ENCODE measurements at regions not wholly inside any gene's neighbourhood (a gene's known extent, or its start where the extent isn't known, plus 50 kb on each side); places are given as distances from the start of the nearest gene placed in this dataset.

DNA sequence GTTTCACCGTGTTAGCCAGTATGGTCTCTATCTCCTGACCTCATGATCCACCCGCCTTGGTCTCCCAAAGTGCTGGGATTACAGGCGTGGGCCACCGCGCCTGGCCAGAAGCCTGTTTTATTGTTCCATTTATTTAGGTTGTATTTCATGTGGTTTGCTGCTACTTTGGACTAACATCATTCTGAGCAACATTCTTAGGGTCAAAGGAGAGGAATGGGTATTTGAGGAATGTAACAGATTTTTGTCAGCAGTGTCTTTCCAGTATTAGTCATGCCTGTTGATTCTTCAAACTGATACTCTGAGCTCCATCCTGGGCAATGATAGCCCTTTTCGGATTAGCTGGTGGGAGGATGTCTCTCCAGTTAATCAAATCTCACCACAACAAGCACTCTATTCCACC, 213.0 kb upstream of the CITED2 start:
- H3K9me3 ChIP-seq (ENCODE audit: low read length), result no peaks in the 10 kb centered on the region
- no peak overlapping the region for H3K27ac ChIP-seq (ENCODE audit: low read length)
- TF ChIP-seq SMC3 (conservative IDR thresholded peaks at IDR 0.05; ENCODE audit: poor library complexity) (no peak), MXI1 (conservative IDR thresholded peaks at IDR 0.05; ENCODE audit: poor library complexity, severe bottlenecking) (no peak), RAD21 (conservative IDR thresholded peaks at IDR 0.05) (no peak), EZH2 (IDR thresholded peaks at IDR 0.05; ENCODE audit: borderline replicate concordance, insufficient read depth, low read length, poor library complexity, severe bottlenecking) (no peak), POLR2AphosphoS5 (IDR thresholded peaks at IDR 0.05) (no peak), EP300 (conservative IDR thresholded peaks at IDR 0.05; ENCODE audit: poor library complexity, severe bottlenecking) (no peak), TAF1 (IDR thresholded peaks at IDR 0.05; ENCODE audit: low read depth) (no peak)
- TF ChIP-seq, protein P1, sequence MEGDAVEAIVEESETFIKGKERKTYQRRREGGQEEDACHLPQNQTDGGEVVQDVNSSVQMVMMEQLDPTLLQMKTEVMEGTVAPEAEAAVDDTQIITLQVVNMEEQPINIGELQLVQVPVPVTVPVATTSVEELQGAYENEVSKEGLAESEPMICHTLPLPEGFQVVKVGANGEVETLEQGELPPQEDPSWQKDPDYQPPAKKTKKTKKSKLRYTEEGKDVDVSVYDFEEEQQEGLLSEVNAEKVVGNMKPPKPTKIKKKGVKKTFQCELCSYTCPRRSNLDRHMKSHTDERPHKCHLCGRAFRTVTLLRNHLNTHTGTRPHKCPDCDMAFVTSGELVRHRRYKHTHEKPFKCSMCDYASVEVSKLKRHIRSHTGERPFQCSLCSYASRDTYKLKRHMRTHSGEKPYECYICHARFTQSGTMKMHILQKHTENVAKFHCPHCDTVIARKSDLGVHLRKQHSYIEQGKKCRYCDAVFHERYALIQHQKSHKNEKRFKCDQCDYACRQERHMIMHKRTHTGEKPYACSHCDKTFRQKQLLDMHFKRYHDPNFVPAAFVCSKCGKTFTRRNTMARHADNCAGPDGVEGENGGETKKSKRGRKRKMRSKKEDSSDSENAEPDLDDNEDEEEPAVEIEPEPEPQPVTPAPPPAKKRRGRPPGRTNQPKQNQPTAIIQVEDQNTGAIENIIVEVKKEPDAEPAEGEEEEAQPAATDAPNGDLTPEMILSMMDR (IDR thresholded peaks at IDR 0.05; ENCODE audit: poor library complexity, severe bottlenecking), result no peak
- TF ChIP-seq, protein P2, sequence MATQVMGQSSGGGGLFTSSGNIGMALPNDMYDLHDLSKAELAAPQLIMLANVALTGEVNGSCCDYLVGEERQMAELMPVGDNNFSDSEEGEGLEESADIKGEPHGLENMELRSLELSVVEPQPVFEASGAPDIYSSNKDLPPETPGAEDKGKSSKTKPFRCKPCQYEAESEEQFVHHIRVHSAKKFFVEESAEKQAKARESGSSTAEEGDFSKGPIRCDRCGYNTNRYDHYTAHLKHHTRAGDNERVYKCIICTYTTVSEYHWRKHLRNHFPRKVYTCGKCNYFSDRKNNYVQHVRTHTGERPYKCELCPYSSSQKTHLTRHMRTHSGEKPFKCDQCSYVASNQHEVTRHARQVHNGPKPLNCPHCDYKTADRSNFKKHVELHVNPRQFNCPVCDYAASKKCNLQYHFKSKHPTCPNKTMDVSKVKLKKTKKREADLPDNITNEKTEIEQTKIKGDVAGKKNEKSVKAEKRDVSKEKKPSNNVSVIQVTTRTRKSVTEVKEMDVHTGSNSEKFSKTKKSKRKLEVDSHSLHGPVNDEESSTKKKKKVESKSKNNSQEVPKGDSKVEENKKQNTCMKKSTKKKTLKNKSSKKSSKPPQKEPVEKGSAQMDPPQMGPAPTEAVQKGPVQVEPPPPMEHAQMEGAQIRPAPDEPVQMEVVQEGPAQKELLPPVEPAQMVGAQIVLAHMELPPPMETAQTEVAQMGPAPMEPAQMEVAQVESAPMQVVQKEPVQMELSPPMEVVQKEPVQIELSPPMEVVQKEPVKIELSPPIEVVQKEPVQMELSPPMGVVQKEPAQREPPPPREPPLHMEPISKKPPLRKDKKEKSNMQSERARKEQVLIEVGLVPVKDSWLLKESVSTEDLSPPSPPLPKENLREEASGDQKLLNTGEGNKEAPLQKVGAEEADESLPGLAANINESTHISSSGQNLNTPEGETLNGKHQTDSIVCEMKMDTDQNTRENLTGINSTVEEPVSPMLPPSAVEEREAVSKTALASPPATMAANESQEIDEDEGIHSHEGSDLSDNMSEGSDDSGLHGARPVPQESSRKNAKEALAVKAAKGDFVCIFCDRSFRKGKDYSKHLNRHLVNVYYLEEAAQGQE (IDR thresholded peaks at IDR 0.05; ENCODE audit: borderline replicate concordance), result no peak
- no peaks in the 10 kb centered on the region for H4K20me1 ChIP-seq (ENCODE audit: insufficient read depth)
- no peak overlapping the region for H2AFZ ChIP-seq (ENCODE audit: low read depth, low read length)
- no peaks in the 10 kb centered on the region for H3K9me2 ChIP-seq (ENCODE audit: insufficient read depth, low read length)
- no peak overlapping the region for H3K9ac ChIP-seq (ENCODE audit: low read length)
- no peaks in the 10 kb centered on the region for H3K36me3 ChIP-seq (ENCODE audit: insufficient read depth, low read length)
- H3K4me3 ChIP-seq (ENCODE audit: low read length), result no peak overlapping the region
- H3K79me2 ChIP-seq (replicated peaks; ENCODE audit: insufficient read depth, low read length), result no peaks in the 10 kb centered on the region
- H3F3A ChIP-seq (ENCODE audit: insufficient read depth, low read length, poor library complexity, severe bottlenecking), result no peaks in the 10 kb centered on the region
- H3K4me2 ChIP-seq (ENCODE audit: low read length), result no peak overlapping the region
- no peaks in the 10 kb centered on the region for H3K27me3 ChIP-seq (ENCODE audit: insufficient read depth, low read depth, low read length)

DNA sequence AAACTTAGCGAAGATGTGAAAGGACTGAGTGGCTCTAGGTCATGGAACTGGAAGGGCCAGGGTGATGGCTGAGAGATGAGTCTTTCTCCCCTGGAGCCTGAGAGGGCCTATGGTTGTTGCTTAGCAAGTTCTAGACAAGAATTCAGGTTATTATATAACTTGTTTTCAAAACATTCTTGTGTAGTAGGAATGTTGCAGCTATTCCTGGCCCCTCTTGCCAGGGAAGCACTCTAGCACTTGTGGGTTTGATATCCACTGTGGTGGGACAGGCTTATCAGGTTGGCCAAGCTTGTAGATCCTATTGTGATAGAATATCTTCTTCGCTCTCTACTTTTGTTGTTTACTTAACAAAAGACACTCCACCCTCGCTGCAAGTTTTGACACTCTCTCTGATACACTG, 211.8 kb upstream of the CITED2 start:
- no peak overlapping the region for H2AFZ ChIP-seq (ENCODE audit: low read depth, low read length)
- no peak overlapping the region for H3K4me2 ChIP-seq (ENCODE audit: low read length)
- H3K9ac ChIP-seq (ENCODE audit: low read length), result no peak overlapping the region
- no peak overlapping the region for H3K27ac ChIP-seq (ENCODE audit: low read length)
- H3K79me2 ChIP-seq (replicated peaks; ENCODE audit: insufficient read depth, low read length), result no peaks in the 10 kb centered on the region
- H4K20me1 ChIP-seq (ENCODE audit: insufficient read depth), result no peaks in the 10 kb centered on the region
- no peak overlapping the region for H3K4me3 ChIP-seq (ENCODE audit: low read length)
- no peaks in the 10 kb centered on the region for H3K9me3 ChIP-seq (ENCODE audit: low read length)
- H3F3A ChIP-seq (ENCODE audit: insufficient read depth, low read length, poor library complexity, severe bottlenecking), result no peaks in the 10 kb centered on the region
- no peaks in the 10 kb centered on the region for H3K36me3 ChIP-seq (ENCODE audit: insufficient read depth, low read length)
- TF ChIP-seq EZH2 (IDR thresholded peaks at IDR 0.05; ENCODE audit: borderline replicate concordance, insufficient read depth, low read length, poor library complexity, severe bottlenecking), result no peak
- TF ChIP-seq, protein P1 (IDR thresholded peaks at IDR 0.05; ENCODE audit: poor library complexity, severe bottlenecking), result no peak
- no peak for TF ChIP-seq SMC3 (conservative IDR thresholded peaks at IDR 0.05; ENCODE audit: poor library complexity)
- TF ChIP-seq, protein P2 (IDR thresholded peaks at IDR 0.05; ENCODE audit: borderline replicate concordance), result no peak
- TF ChIP-seq RAD21 (conservative IDR thresholded peaks at IDR 0.05), result no peak
- no peak for TF ChIP-seq EP300 (conservative IDR thresholded peaks at IDR 0.05; ENCODE audit: poor library complexity, severe bottlenecking)
- TF ChIP-seq POLR2AphosphoS5 (IDR thresholded peaks at IDR 0.05), result no peak
- TF ChIP-seq MXI1 (conservative IDR thresholded peaks at IDR 0.05; ENCODE audit: poor library complexity, severe bottlenecking), result no peak
- no peak for TF ChIP-seq TAF1 (IDR thresholded peaks at IDR 0.05; ENCODE audit: low read depth)
- no peaks in the 10 kb centered on the region for H3K27me3 ChIP-seq (ENCODE audit: insufficient read depth, low read depth, low read length)
- no peaks in the 10 kb centered on the region for H3K9me2 ChIP-seq (ENCODE audit: insufficient read depth, low read length)

Measured in neural cell (in vitro differentiated cells).